HG03103 (cell line): ENCODE measurements at regions not wholly inside any gene's neighbourhood (a gene's known extent, or its start where the extent isn't known, plus 50 kb on each side); places are given as distances from the start of the nearest gene placed in this dataset.

Source experiments
- ATAC-seq: cut with Tn5 transposase; IDR thresholded peaks from one replicate; pipeline ENCODE4 v1.9.1; 2021; ENCODE audit warnings: low read depth; ENCODE audit not compliant: unreplicated experiment

GRCh38 chr7:142383841-142384492 lies 126.1 kb upstream of the PRSS58 start:
- no peak for ATAC-seq

GRCh38 chr7:142381727-142382390 lies 124.0 kb upstream of the PRSS58 start:
- no peak for ATAC-seq

GRCh38 chr7:142380069-142380468 lies 122.2 kb upstream of the PRSS58 start:
- ATAC-seq, result no peak

- ATAC-seq, result no peak
Measured at GRCh38 chr7:142379201-142379885, 121.5 kb upstream of the PRSS58 start.

GRCh38 chr7:142377567-142377966 lies 119.7 kb upstream of the PRSS58 start:
- no peak for ATAC-seq

- ATAC-seq, result no peak
Measured at GRCh38 chr7:142376356-142376997, 118.6 kb upstream of the PRSS58 start.

GRCh38 chr7:142375710-142376313 lies 118.0 kb upstream of the PRSS58 start:
- ATAC-seq, result no peak

GRCh38 chr7:142372727-142373126 lies 114.9 kb upstream of the PRSS58 start:
- ATAC-seq, result no peak

GRCh38 chr7:142371586-142372377 lies 113.9 kb upstream of the PRSS58 start:
- no peak for ATAC-seq

- no peak for ATAC-seq
Measured at GRCh38 chr7:142365410-142365842, 107.6 kb upstream of the PRSS58 start.

GRCh38 chr7:142364551-142364950 lies 106.7 kb upstream of the PRSS58 start:
- no peak for ATAC-seq

GRCh38 chr7:142362349-142362748 lies 104.5 kb upstream of the PRSS58 start:
- no peak for ATAC-seq

- no peak for ATAC-seq
Measured at GRCh38 chr7:142359694-142360279, 101.9 kb upstream of the PRSS58 start.

GRCh38 chr7:142357953-142358520 lies 100.2 kb upstream of the PRSS58 start:
- peak; percentile 96 for ATAC-seq

GRCh38 chr7:142356166-142356565 lies 98.3 kb upstream of the PRSS58 start:
- ATAC-seq, result no peak

GRCh38 chr7:142355328-142355727 lies 97.5 kb upstream of the PRSS58 start:
- ATAC-seq, result no peak

- no peak for ATAC-seq
Measured at GRCh38 chr7:142353147-142354060, 95.5 kb upstream of the PRSS58 start.

- no peak for ATAC-seq
Measured at GRCh38 chr7:142352543-142352942, 94.7 kb upstream of the PRSS58 start.
